Colon (tissue), 2 donors: ENCODE measurements at regions not wholly inside any gene's neighbourhood (a gene's known extent, or its start where the extent isn't known, plus 50 kb on each side); places are given as distances from the start of the nearest gene placed in this dataset.

Source experiments
- FAIRE-seq: peaks from 2 replicates; lab custom pipeline; 2012; peaks lifted over from hg19 to GRCh38; lab: Jason Lieb, UNC
- donor health status: control.
- donor health status: control.

DNA sequence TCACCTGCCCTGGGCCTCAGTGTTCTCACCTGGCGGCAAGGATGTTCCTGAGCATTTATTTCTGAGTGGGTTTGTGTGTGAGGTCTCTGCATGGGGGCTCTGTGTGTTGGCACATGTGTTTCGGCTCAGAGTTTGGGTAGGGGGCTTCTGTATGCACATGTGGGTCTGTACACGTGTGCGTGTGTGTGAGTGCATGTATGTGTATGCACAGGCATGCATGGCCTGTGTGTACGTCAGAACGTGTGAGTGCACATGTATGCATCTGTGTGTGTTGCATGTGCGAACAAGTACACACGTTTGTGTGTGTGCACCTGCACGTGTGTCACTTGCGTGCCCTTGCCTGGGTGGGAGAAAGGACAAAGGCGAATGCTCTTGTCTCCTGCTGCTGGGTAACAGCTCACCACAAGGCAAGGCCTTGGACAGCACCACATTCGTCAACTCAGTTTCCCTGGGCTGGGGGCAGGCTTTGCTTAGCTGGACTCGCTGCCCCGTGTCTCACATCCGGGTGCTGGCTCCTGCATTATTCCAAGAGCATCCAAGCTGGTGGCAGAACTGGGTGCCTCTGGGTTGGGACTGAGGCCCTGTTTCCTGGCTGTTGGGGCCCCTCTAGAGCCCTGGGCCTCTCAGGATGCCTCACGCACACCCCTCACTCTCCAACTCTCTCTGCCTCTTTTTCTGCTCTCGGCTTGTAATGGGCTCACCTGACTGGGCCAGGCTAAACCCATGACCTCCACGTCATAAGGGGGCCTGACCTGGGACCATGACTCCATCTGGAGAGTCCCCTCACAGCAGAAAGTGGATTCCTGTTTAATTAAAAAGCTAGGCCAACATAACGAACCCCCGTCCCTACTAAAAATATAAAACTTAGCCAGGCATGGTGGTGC, 153.6 kb upstream of the C14orf180 start:
- FAIRE-seq = no peak

DNA sequence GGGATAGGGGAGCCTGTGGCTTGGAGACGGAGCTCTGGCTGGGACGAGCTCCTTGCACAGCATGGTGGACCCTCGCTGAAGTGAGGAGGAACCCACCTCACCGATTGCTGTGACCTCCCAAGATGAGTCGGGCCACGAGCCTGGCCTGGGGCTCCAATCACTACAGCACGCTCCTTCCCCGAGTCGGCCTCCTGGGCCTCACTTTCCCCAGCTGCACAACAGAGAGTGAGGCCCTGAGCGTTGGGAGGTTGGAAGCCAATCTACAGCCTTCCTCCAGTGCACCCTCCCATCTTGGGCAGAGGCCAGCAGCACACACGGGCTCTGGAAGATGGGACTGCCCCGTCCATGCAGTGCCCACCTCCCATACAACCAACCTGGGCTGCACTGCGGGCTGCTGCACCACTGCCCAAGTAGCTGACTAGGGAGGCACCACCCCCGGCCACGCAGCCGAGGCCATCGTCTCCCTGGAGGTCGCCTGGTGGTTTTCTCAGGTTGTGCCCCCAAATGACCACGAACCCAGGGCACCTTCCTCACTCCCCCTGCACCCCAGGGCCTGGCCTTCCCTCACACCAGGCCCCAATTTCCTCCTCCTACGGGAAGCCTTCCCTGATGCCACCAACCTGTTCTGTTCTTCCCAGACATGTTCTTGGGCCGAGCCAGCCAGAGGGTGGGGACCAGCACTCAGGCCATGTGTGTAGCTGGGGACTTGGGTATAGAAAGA, 152.3 kb upstream of the C14orf180 start:
- FAIRE-seq = no peak

DNA sequence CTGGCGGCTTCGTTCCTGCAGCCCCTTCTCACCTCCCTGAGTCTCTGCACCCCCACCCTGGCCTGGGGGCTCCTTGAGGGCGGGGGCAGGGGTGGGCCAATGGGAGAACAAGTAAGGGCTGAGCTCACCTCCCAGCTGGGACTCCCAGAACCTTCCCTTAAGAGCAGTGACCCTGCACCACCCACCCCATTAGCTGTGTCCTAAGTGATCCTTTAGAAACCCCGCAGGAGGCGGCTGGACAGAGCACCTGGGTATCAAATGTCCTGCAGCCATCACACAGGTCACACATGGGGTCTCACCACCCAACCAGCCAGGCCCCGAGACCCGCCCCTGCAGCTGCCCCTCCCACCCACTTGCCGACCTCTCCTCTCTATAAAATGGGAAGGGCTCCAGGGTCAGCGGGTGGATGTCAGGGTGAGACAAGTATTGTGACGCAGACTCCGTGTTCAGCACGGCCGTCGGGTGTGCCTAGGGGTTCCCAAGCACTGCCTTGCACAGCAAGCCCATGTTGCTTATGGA, 151.2 kb upstream of the C14orf180 start:
- no peak for FAIRE-seq

GRCh38 chr14:104428860-104429259, 150.7 kb upstream of the C14orf180 start:
- FAIRE-seq = no peak

GRCh38 chr14:104429291-104429861, 150.2 kb upstream of the C14orf180 start:
- no peak for FAIRE-seq

- FAIRE-seq = no peak
These were observed 148.1 kb upstream of the C14orf180 start for GRCh38 chr14:104431351-104431928.

- no peak for FAIRE-seq
These were observed 147.5 kb upstream of the C14orf180 start for GRCh38 chr14:104431929-104432541.

GRCh38 chr14:104432611-104433231, 146.8 kb upstream of the C14orf180 start:
- FAIRE-seq = no peak

GRCh38 chr14:104433401-104434213, 146.0 kb upstream of the C14orf180 start:
- no peak for FAIRE-seq

DNA sequence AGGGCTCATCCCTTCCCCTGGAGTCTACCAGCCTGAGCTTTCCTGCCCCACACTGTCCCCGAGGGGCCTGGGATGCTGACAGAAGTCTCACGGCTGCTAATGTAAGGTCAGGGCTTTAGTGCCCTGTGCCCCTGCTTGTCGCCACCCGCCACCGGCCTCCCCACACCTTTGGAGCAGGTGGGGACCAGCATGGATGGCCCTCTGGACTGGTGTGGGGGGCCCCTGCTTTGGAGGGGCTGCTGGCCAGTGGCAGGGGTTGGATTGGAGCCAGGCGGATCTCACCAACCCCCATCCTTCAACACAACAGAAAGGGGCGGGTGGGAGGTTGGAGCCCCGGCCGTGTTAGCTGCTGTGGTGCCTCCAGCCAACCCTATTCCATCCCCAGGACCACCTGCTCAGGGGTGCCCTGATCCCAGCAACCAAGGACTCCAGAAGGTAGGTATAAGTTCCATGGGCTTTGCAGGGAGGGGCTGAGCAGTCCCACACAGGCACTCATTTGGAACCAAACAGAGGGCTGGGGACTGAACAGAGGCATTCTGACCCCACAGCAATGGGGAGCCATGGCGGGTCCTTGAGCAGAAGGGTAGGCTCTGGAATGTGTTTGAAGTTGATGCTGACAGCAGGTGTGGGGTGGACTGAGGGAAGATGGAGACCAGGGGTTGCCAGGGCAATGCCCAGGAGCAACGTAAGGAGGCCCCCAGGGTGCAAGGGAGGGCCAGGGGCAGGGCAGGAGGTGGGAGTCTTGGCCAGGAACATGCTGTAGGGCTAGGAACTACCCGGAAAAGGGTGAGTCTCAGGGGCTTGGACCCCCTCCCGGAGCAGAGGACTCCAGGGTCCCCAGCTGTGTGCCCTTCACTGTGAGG, 145.1 kb upstream of the C14orf180 start:
- FAIRE-seq = no peak

GRCh38 chr14:104435147-104436046, 144.2 kb upstream of the C14orf180 start:
- FAIRE-seq = no peak

GRCh38 chr14:104436047-104436591, 143.4 kb upstream of the C14orf180 start:
- FAIRE-seq = no peak

DNA sequence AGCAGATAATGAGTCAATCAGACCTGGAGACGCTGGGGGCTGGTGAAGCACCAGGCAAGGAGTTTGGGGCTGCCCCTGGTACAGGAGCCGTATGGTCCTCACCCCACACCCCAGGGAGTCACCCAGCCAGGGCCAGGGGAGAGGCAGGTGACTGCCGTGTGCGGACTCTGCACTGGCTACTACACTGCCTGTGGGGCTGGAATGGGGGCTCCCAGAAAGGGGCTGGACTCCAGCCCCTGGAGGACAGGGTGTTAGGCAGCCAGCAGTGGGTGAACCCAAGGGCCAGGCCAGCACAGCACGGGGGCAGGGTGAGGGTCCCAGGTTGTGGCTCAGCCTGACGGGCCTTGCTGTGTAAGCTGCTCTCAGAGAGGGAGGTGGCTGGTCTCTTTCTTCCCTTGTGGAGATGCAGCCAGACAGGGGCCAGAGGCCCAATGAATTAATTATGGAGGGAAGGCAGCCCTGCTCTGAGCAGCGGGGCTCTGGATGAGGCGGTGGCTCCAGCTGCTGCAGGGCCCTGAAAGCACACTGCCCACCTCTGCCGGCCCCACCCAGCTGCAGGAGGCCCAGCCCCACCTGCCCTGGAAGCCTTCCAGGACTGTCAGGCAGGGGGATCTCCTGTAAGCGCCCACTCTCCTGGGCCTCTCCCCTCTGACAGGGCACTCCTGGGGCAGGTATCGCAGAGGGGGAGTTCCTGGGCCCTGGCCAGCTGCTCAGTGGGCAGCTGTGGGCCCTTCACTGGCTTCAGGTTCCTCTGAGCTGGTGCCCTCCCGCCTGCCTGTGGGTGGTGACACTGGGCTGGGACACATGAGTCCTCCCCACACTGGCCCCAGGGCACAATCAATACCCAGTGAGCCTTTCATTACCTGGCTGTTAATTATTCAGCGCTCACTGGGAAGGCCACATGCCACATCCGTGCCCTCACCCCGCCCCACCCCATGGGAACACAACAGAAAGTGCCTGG, 142.5 kb upstream of the C14orf180 start:
- FAIRE-seq = no peak

GRCh38 chr14:104437703-104438102, 141.9 kb upstream of the C14orf180 start:
- no peak for FAIRE-seq

GRCh38 chr14:104438166-104438887, 141.2 kb upstream of the C14orf180 start:
- FAIRE-seq = no peak

GRCh38 chr14:104439625-104440024, 139.9 kb upstream of the C14orf180 start:
- FAIRE-seq = no peak
